PC-3 (cell line): ENCODE measurements at regions not wholly inside any gene's neighbourhood (a gene's known extent, or its start where the extent isn't known, plus 50 kb on each side); places are given as distances from the start of the nearest gene placed in this dataset.

Source experiments
- ATAC-seq: fragments of 200-7000 bp; cut with Tn5 transposase; 2 replicates; pipeline ENCODE4 v1.9.1; 2020; ENCODE audit warnings: mild to moderate bottlenecking, moderate library complexity
- BruUV-seq: library from RNA; stranded (reverse); fragments of 400-500 nt; replicated peaks from 2 replicates; lab custom pipeline; 2021; lab: Mats Ljungman, UMichigan
- CTCF ChIA-PET: fragments of 300-600 bp; sonication (Branson Sonifier 250); formaldehyde crosslinking; loops from one replicate; lab custom pipeline; 2022; ENCODE audit warnings: antibody characterized with exemption; lab: Charles Lee
- POLR2A ChIA-PET: fragments of 300-600 bp; sonication (Branson Sonifier 250); formaldehyde crosslinking; loops from one replicate; lab custom pipeline; 2022; ENCODE audit warnings: antibody characterized with exemption; ENCODE audit not compliant: unreplicated experiment; lab: Charles Lee
- DNase-seq: peaks from one replicate; pipeline ENCODE4 v3.0.0-alpha.2; 2015
- H2AFZ ChIP-seq: fragments of 300-600 bp; sonication (generic); 2 replicates; pipeline ENCODE4 v1.6.0; 2016; ENCODE audit warnings: antibody characterized with exemption, low read length
- H3F3A ChIP-seq: fragments of 300-600 bp; sonication (generic); one replicate; pipeline ENCODE4 v1.6.0; 2017; ENCODE audit warnings: antibody characterized with exemption, low read length, control low read depth, mild to moderate bottlenecking; ENCODE audit not compliant: unreplicated experiment
- H3K27ac ChIP-seq: fragments of 300-600 bp; sonication (generic); 2 replicates; pipeline ENCODE4 v1.5.1; 2016; ENCODE audit warnings: mild to moderate bottlenecking, low read length
- H3K27me3 ChIP-seq: fragments of 300-600 bp; sonication (generic); 2 replicates; pipeline ENCODE4 v1.6.1; 2016; ENCODE audit warnings: low read length, mixed read lengths
- H3K36me3 ChIP-seq: fragments of 300-600 bp; sonication (generic); 2 replicates; pipeline ENCODE4 v1.6.1; 2016; ENCODE audit warnings: low read depth, mixed run types, low read length, mixed read lengths
- H3K4me1 ChIP-seq: fragments of 300-600 bp; sonication (generic); 2 replicates; pipeline ENCODE4 v1.5.1; 2016; ENCODE audit warnings: low read length; ENCODE audit not compliant: insufficient read depth
- H3K4me2 ChIP-seq: fragments of 300-600 bp; sonication (generic); 2 replicates; pipeline ENCODE4 v1.6.0; 2016; ENCODE audit warnings: low read length
- H3K4me3 ChIP-seq: fragments of 300-600 bp; sonication (generic); 2 replicates; pipeline ENCODE4 v1.5.1; 2016; ENCODE audit warnings: mild to moderate bottlenecking, low read length, mixed read lengths
- H3K79me2 ChIP-seq: fragments of 300-600 bp; sonication (generic); 2 replicates; pipeline ENCODE4 v1.6.1; 2017; ENCODE audit warnings: low read length, mixed read lengths
- H3K9ac ChIP-seq: fragments of 300-600 bp; sonication (generic); 2 replicates; pipeline ENCODE4 v1.6.0; 2016; ENCODE audit warnings: mild to moderate bottlenecking, low read length
- H3K9me2 ChIP-seq: fragments of 300-600 bp; sonication (generic); replicated peaks from 2 replicates; pipeline ENCODE4 v1.6.1; 2016; ENCODE audit warnings: mixed run types, low read length, mixed read lengths
- H3K9me3 ChIP-seq: fragments of 300-600 bp; sonication (generic); 2 replicates; pipeline ENCODE4 v1.6.1; 2016; ENCODE audit warnings: low read length, mixed read lengths
- H4K20me1 ChIP-seq: fragments of 300-600 bp; sonication (generic); 2 replicates; pipeline ENCODE4 v1.6.1; 2016; ENCODE audit warnings: low read length, mixed read lengths
- CTCF ChIP-seq: fragments of 300-600 bp; sonication (generic); conservative IDR thresholded peaks from 2 replicates; pipeline ENCODE4 v1.5.1; 2017; ENCODE audit warnings: antibody characterized with exemption, low read depth, mild to moderate bottlenecking, low read length
- EZH2 ChIP-seq: fragments of 300-600 bp; sonication (generic); IDR thresholded peaks from one replicate; pipeline ENCODE4 v1.6.1; 2017; ENCODE audit warnings: antibody characterized with exemption, mild to moderate bottlenecking, low read length; ENCODE audit not compliant: unreplicated experiment
- EZH2phosphoT487 ChIP-seq: fragments of 300-600 bp; sonication (generic); IDR thresholded peaks from 2 replicates; pipeline ENCODE4 v1.6.1; 2018; ENCODE audit warnings: mild to moderate bottlenecking, antibody characterized with exemption, low read length, borderline replicate concordance
- intact Hi-C: fragments of 100-400 bp; cut with micrococcal nuclease; formaldehyde crosslinking; loops from 2 replicates; pipeline ENCODE4 v1.9.0; 2023

GRCh38 chr10:57186201-57186600 lies 825.1 kb upstream of the ZWINT start:
- BruUV-seq = no TSS peak

GRCh38 chr10:57169597-57169996 lies 808.5 kb upstream of the ZWINT start:
- no peak overlapping the region for H3K4me3 ChIP-seq
- H3F3A ChIP-seq = no peaks in the 10 kb centered on the region
- intact Hi-C loops = loop anchor here (2.0 kb wide), 1 partner anchor 19 kb away; no protein-coding TSS in a partner anchor
- H3K4me2 ChIP-seq = no peak overlapping the region
- 0 out of 2 replicates have a peak, but pooled peaks cover 12% of the 10 kb centered on the region for H3K9me3 ChIP-seq
- H3K4me1 ChIP-seq = no peaks in the 10 kb centered on the region
- no peak overlapping the region for H3K9ac ChIP-seq
- H3K27ac ChIP-seq = no peak overlapping the region
- no peaks in the 10 kb centered on the region for H3K9me2 ChIP-seq
- no peaks in the 10 kb centered on the region for H3K36me3 ChIP-seq
- POLR2A ChIA-PET = no interaction called here
- no peaks in the 10 kb centered on the region for H3K27me3 ChIP-seq
- H4K20me1 ChIP-seq = no peaks in the 10 kb centered on the region
- H3K79me2 ChIP-seq = no peaks in the 10 kb centered on the region
- BruUV-seq = no TSS peak
- H2AFZ ChIP-seq = no peak overlapping the region
- CTCF ChIA-PET = interaction anchor here (0.7 kb wide), 1 partner anchor 313 kb away, joined by 3 read pairs; no protein-coding TSS in a partner anchor
- DNase-seq (no peak), ATAC-seq (no peak)
- no peak for TF ChIP-seq EZH2
- TF ChIP-seq EZH2phosphoT487 = no peak
- TF ChIP-seq CTCF = no peak

More at GRCh38 chr10:57186201-57186600, 825.1 kb upstream of the ZWINT start:
- no peak overlapping the region for H3K9ac ChIP-seq
- no peaks in the 10 kb centered on the region for H3K9me2 ChIP-seq
- H3K27ac ChIP-seq = no peak overlapping the region
- DNase-seq = no peak
- no peaks in the 10 kb centered on the region for H3K4me1 ChIP-seq
- H3K36me3 ChIP-seq = no peaks in the 10 kb centered on the region
- H3F3A ChIP-seq = no peaks in the 10 kb centered on the region
- H3K4me2 ChIP-seq = no peak overlapping the region
- ATAC-seq = no peak
- TF ChIP-seq CTCF (no peak), EZH2phosphoT487 (no peak)
- ChIA-PET CTCF (no interaction called here), POLR2A (no interaction called here)
- no peak overlapping the region for H2AFZ ChIP-seq
- no peaks in the 10 kb centered on the region for H3K79me2 ChIP-seq
- H3K27me3 ChIP-seq = no peaks in the 10 kb centered on the region
- H3K4me3 ChIP-seq = no peak overlapping the region
- H4K20me1 ChIP-seq = no peaks in the 10 kb centered on the region
- intact Hi-C loops = no loop called here
- no peaks in the 10 kb centered on the region for H3K9me3 ChIP-seq

GRCh38 chr10:57168611-57169240 lies 807.7 kb upstream of the ZWINT start:
- TF ChIP-seq EZH2phosphoT487 = no peak
- no peak for TF ChIP-seq EZH2
- TF ChIP-seq CTCF = no peak
- no peak overlapping the region for H3K4me3 ChIP-seq
- H2AFZ ChIP-seq = no peak overlapping the region
- no peaks in the 10 kb centered on the region for H3K9me2 ChIP-seq
- H4K20me1 ChIP-seq = no peaks in the 10 kb centered on the region
- H3F3A ChIP-seq = no peaks in the 10 kb centered on the region
- no peaks in the 10 kb centered on the region for H3K27me3 ChIP-seq
- ATAC-seq (peak; percentile 64), DNase-seq (peak; percentile 8)
- no peaks in the 10 kb centered on the region for H3K79me2 ChIP-seq
- ChIA-PET POLR2A (no interaction called here), CTCF (interaction anchor here (0.7 kb wide), 1 partner anchor 312 kb away, joined by 3 read pairs; no protein-coding TSS in a partner anchor)
- H3K27ac ChIP-seq = no peak overlapping the region
- H3K9me3 ChIP-seq = 0 out of 2 replicates have a peak, but pooled peaks cover 12% of the 10 kb centered on the region
- H3K4me2 ChIP-seq = no peak overlapping the region
- BruUV-seq = no TSS peak
- no peaks in the 10 kb centered on the region for H3K4me1 ChIP-seq
- no peaks in the 10 kb centered on the region for H3K36me3 ChIP-seq
- H3K9ac ChIP-seq = no peak overlapping the region
- intact Hi-C loops = loop anchor here (2.0 kb wide), 1 partner anchor 20 kb away; no protein-coding TSS in a partner anchor
